GM23338 (cell line): ENCODE measurements at regions not wholly inside any gene's neighbourhood (a gene's known extent, or its start where the extent isn't known, plus 50 kb on each side); places are given as distances from the start of the nearest gene placed in this dataset.

Source experiments
- ATAC-seq: fragments of 200-7000 bp; cut with Tn5 transposase; 3 replicates; pipeline ENCODE4 v1.9.1; 2020
- DNase-seq: peaks from one replicate; pipeline ENCODE4 v3.0.0-alpha.2; 2015; ENCODE audit warnings: low spot score
- H2AFZ ChIP-seq: fragments of 200-600 bp; sonication (generic); 2 replicates; pipeline ENCODE4 v1.8.0; 2016; ENCODE audit warnings: antibody characterized with exemption, mild to moderate bottlenecking, moderate library complexity
- H3F3A ChIP-seq: fragments of 200-600 bp; sonication (generic); replicated peaks from 2 replicates; pipeline ENCODE4 v1.8.0; 2017; ENCODE audit warnings: antibody characterized with exemption, mixed run types, low read depth
- H3K27ac ChIP-seq: fragments of 200-600 bp; sonication (generic); 2 replicates; pipeline ENCODE4 v1.6.1; 2016; ENCODE audit warnings: low read depth
- H3K27me3 ChIP-seq: fragments of 200-600 bp; sonication (generic); 2 replicates; pipeline ENCODE4 v1.8.0; 2016; ENCODE audit warnings: mild to moderate bottlenecking, mixed run types, moderate library complexity; ENCODE audit not compliant: insufficient read depth
- H3K36me3 ChIP-seq: fragments of 200-600 bp; sonication (generic); 2 replicates; pipeline ENCODE4 v1.8.0; 2016; ENCODE audit warnings: mild to moderate bottlenecking; ENCODE audit not compliant: insufficient read depth
- H3K4me1 ChIP-seq: fragments of 200-600 bp; sonication (generic); 2 replicates; pipeline ENCODE4 v1.8.0; 2016; ENCODE audit warnings: mild to moderate bottlenecking, moderate library complexity; ENCODE audit not compliant: insufficient read depth
- H3K4me2 ChIP-seq: fragments of 200-600 bp; sonication (generic); 2 replicates; pipeline ENCODE4 v1.7.1; 2017; ENCODE audit warnings: mixed run types
- H3K4me3 ChIP-seq: fragments of 200-600 bp; sonication (generic); 2 replicates; pipeline ENCODE4 v1.6.1; 2016; ENCODE audit warnings: mixed run types
- H3K79me2 ChIP-seq: fragments of 200-600 bp; sonication (generic); replicated peaks from 2 replicates; pipeline ENCODE4 v1.8.0; 2017; ENCODE audit warnings: mild to moderate bottlenecking; ENCODE audit not compliant: insufficient read depth
- H3K9me2 ChIP-seq: fragments of 200-600 bp; sonication (generic); 2 replicates; pipeline ENCODE4 v1.8.0; 2017; ENCODE audit not compliant: insufficient read depth
- H4K20me1 ChIP-seq: fragments of 200-600 bp; sonication (generic); replicated peaks from 2 replicates; pipeline ENCODE4 v1.8.0; 2017; ENCODE audit warnings: mild to moderate bottlenecking; ENCODE audit not compliant: insufficient read depth
- H3K27ac Mint-ChIP-seq: 2 replicates; pipeline ENCODE4 v1.8.0; 2020; ENCODE audit warnings: inconsistent platforms, mild to moderate bottlenecking, moderate library complexity, mixed read lengths
- H3K27me3 Mint-ChIP-seq: 3 replicates; pipeline ENCODE4 v1.8.0; 2022; ENCODE audit warnings: low read depth, mild to moderate bottlenecking, moderate library complexity, mixed read lengths, inconsistent platforms; ENCODE audit not compliant: insufficient read depth, poor library complexity
- H3K36me3 Mint-ChIP-seq: 3 replicates; pipeline ENCODE4 v1.8.0; 2021; ENCODE audit warnings: low read depth, mild to moderate bottlenecking, inconsistent platforms, moderate library complexity, mixed read lengths
- H3K4me1 Mint-ChIP-seq: 3 replicates; pipeline ENCODE4 v1.8.0; 2020; ENCODE audit warnings: mild to moderate bottlenecking, inconsistent platforms, mixed read lengths
- H3K4me3 Mint-ChIP-seq: 3 replicates; pipeline ENCODE4 v1.8.0; 2021; ENCODE audit warnings: moderate library complexity, mild to moderate bottlenecking, inconsistent platforms, mixed read lengths
- H3K9me3 Mint-ChIP-seq: 3 replicates; pipeline ENCODE4 v1.8.0; 2020; ENCODE audit warnings: moderate library complexity, mild to moderate bottlenecking, inconsistent platforms, mixed read lengths
- NANOG ChIP-seq: IDR thresholded peaks from 2 replicates; pipeline ENCODE4 v1.6.1; 2016; ENCODE audit warnings: antibody characterized with exemption, borderline replicate concordance
- POLR2AphosphoS5 ChIP-seq: IDR thresholded peaks from 2 replicates; pipeline ENCODE4 v1.6.1; 2016; ENCODE audit warnings: antibody characterized with exemption, low read depth
- REST ChIP-seq: IDR thresholded peaks from one replicate; pipeline ENCODE4 v1.6.1; 2018; ENCODE audit warnings: antibody characterized with exemption; ENCODE audit not compliant: unreplicated experiment
- ZNF114 ChIP-seq: fragments of 250-450 bp; sonication (Bioruptor Pico); IDR thresholded peaks from 2 replicates; pipeline ENCODE4 v1.5.0; 2020; ENCODE audit warnings: mild to moderate bottlenecking, moderate library complexity
- ZNF462 ChIP-seq: fragments of 250-450 bp; sonication (Bioruptor Pico); IDR thresholded peaks from 2 replicates; pipeline ENCODE4 v1.5.0; 2020; ENCODE audit warnings: mild to moderate bottlenecking, moderate library complexity

- H3K27me3 ChIP-seq = no peaks in the 10 kb centered on the region
- H3K4me1 ChIP-seq = no peaks in the 10 kb centered on the region; the same call in 1 of the 2 replicates
- no peak overlapping the region for H3K4me3 ChIP-seq
- H3K9me2 ChIP-seq = no peaks in the 10 kb centered on the region
- Mint-ChIP-seq H3K27me3 (no peaks in the 10 kb centered on the region), H3K4me3 (no peak overlapping the region), H3K4me1 (peaks cover 11% of the 10 kb centered on the region; the same call in 2 of the 3 replicates), H3K36me3 (no peaks in the 10 kb centered on the region), H3K9me3 (no peaks in the 10 kb centered on the region), H3K27ac (no peak overlapping the region)
- no peaks in the 10 kb centered on the region for H3K36me3 ChIP-seq
- no peak for DNase-seq
- H3F3A ChIP-seq = no peaks in the 10 kb centered on the region
- no peaks in the 10 kb centered on the region for H3K79me2 ChIP-seq
- no peak overlapping the region for H2AFZ ChIP-seq
- no peak overlapping the region for H3K27ac ChIP-seq
- TF ChIP-seq NANOG (no peak), REST (no peak), ZNF462 (CRISPR knock-in tag) (no peak), ZNF114 (CRISPR knock-in tag) (no peak), POLR2AphosphoS5 (no peak)
- H4K20me1 ChIP-seq = no peaks in the 10 kb centered on the region
- H3K4me2 ChIP-seq = no peak overlapping the region
- ATAC-seq = no peak
These were observed 362.8 kb downstream of the GPATCH2 start for GRCh38 chr1:217268058-217268457.
